ENCODE measurements at regions not wholly inside any gene's neighbourhood (a gene's known extent, or its start where the extent isn't known, plus 50 kb on each side); places are given as distances from the start of the nearest gene placed in this dataset.

DNA sequence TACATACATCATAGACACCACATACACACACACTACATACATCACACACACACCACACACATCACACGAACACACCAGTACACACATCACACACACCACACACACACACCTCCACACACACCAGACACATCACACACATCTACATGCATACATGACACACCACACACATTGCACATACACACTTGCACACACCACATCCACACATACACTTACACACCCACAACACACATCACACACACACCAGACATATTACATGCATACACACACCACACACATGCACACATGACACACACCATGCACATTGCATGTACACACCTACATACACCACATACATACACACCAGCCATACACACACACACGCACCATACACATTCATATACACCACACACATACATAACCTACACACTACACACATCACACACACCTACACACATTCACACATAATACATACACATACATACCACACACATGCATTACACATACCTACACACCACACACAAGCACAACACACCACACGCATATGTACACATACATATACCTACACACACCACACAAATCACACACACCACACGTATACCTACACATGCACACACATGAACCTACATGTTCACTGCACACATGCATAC, 156.5 kb downstream of the NDUFA10 start:
- TF ChIP-seq POLR2A (IDR thresholded peaks at IDR 0.05) (no peak), EP300 (IDR thresholded peaks at IDR 0.05) (no peak)
- TF ChIP-seq, protein P1, sequence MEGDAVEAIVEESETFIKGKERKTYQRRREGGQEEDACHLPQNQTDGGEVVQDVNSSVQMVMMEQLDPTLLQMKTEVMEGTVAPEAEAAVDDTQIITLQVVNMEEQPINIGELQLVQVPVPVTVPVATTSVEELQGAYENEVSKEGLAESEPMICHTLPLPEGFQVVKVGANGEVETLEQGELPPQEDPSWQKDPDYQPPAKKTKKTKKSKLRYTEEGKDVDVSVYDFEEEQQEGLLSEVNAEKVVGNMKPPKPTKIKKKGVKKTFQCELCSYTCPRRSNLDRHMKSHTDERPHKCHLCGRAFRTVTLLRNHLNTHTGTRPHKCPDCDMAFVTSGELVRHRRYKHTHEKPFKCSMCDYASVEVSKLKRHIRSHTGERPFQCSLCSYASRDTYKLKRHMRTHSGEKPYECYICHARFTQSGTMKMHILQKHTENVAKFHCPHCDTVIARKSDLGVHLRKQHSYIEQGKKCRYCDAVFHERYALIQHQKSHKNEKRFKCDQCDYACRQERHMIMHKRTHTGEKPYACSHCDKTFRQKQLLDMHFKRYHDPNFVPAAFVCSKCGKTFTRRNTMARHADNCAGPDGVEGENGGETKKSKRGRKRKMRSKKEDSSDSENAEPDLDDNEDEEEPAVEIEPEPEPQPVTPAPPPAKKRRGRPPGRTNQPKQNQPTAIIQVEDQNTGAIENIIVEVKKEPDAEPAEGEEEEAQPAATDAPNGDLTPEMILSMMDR (IDR thresholded peaks at IDR 0.05) = no peak

Measured in tibial nerve (tissue), 4 donors.